GM12801 (cell line): ENCODE measurements at regions not wholly inside any gene's neighbourhood (a gene's known extent, or its start where the extent isn't known, plus 50 kb on each side); places are given as distances from the start of the nearest gene placed in this dataset.

Experiments
- CTCF ChIP-seq: IDR thresholded peaks from one replicate; pipeline ENCODE4 v1.5.1; 2011; ENCODE audit warnings: control low read depth; ENCODE audit not compliant: insufficient read length; ENCODE audit errors: extremely low read depth

GRCh38 chr4:170526471-170526870 is 436.7 kb upstream of the AADAT start:
- no peak for TF ChIP-seq CTCF

GRCh38 chr4:170522427-170522970 is 432.7 kb upstream of the AADAT start:
- TF ChIP-seq CTCF, result no peak

GRCh38 chr4:170497689-170498088 is 407.9 kb upstream of the AADAT start:
- TF ChIP-seq CTCF, result no peak

GRCh38 chr4:170497112-170497511 is 407.4 kb upstream of the AADAT start:
- TF ChIP-seq CTCF, result no peak

- TF ChIP-seq CTCF, result no peak
Observed at GRCh38 chr4:170491981-170492380, 402.2 kb upstream of the AADAT start.

- TF ChIP-seq CTCF, result no peak
Observed at GRCh38 chr4:170476351-170476750, 386.6 kb upstream of the AADAT start.

GRCh38 chr4:170465429-170465828 is 375.7 kb upstream of the AADAT start:
- TF ChIP-seq CTCF, result no peak
